Mesenteric fat pad (tissue), 1 donor: ENCODE measurements at regions not wholly inside any gene's neighbourhood (a gene's known extent, or its start where the extent isn't known, plus 50 kb on each side); places are given as distances from the start of the nearest gene placed in this dataset.
"Not testable (repeated sequence)": the region's sequence is repeated elsewhere in the genome, so short reads cannot be mapped to it uniquely, and the experiment has no call there.

Experiments
- DNase-seq: peaks from one replicate; pipeline ENCODE4 v3.0.0-alpha.2; 2020; ENCODE audit warnings: low spot score
- donor health status: DM: yes; HTN: yes; CAD: no.

DNA sequence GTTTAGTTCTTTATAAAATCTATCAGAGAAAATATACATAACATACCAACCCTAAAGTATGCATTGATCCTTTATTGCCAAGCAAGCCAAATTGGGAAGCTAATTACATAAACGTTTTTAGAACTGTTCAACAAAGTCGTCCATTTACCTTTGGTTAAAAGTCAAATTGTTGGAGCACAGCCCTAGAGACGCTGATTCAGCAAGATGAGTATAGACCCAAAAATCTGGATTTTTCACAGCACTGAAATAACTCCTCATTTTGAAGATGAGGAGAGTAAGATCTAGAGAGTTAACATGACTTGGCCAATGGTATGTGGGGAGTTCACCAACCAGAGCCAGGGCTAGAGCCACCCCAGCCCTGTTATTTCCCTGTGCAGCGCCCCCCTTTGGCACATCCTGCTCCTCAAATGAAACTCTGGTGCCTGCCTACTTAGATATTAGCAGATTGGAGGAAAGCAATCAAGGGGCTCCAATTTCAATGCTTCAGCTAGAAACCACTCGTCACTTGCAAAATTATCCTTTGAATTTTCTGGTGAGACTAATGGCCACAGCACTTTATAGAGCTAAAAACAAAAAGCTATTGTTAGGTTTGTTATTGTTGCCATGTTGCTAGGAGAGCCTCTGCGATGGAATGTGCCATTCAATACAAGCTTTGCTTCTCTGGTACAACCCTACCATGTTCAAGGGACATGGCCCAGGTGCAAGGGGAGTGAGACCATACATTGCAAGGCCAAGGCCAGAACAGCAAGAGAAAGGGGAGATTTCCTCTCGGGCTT, 132.6 kb upstream of the ZEB1 start:
- DNase-seq: no peak

DNA sequence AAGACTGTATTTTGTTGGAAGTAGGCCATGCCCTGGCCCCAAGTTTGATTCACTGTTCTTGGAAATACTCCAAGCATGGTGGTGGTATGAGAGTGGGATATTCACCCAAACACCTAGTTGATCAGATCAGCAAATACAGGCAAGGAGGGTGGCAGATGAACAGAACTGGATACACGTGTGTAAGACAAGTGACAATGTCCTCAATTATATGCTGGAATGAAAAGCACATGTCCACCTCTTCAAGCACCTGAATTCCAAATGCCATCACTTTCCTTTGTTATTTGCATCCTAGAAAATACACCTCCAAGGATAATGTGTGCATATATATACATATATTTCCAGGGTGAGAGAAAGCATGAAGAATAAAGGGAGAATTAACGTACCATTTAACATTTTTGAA, 131.8 kb upstream of the ZEB1 start:
- DNase-seq: no peak

DNA sequence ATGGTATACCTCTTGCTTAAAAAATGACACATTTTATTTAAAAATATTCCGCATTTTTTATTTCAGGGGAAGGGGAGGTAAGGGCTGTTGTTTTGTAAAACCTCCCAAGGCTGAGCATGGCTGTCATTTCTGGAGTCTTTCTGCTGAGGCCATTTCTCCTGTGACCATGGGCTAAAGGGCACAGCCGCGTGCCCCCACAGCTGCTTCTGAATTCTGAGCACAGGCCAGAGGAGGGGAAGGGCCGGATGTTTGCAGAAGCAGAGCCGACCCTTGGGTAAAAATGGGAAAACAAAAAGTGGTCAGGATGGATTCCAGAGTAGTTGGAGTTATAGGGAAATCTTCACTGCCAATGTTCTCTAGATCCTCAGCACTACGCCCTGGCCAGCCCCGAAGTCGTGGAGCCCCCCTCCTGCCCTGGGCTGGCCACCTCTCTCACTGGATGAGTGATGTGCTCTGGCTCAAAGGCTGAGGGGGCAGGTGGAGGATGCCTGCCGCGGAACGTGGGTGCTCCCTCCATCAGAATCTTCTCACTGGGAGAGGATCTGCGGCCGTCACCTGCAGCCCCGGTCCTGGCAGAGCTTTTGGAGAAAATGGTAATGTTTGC, 131.3 kb upstream of the ZEB1 start:
- no peak for DNase-seq

DNA sequence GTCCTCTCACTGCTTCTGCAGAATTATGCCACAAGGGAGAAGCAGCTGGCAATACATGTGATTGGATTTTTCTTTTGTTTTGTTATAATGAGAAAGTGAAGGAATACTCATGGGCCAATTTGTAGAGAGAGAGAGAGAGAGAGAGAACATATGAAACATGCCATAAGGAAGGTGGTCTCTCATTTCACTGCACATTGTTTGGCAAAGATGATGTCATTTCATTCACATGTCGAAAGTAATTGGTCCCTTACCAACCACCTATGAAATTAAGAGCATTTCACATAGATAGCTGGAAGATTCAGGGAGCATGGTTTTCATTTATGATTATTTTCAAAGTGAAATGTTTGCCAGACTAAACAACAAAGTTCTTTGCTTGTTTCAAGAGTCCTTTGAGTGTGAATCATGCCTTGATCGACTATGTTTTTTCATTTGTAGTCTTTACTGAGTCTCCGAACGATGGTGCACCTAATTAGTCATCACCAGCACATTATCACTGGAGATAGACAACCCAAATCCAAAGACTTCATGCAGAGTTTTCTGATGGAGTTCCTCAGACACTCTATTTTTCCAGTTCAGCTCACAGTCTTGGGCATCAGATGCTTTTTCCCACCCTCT, 130.1 kb upstream of the ZEB1 start:
- no peak for DNase-seq

DNA sequence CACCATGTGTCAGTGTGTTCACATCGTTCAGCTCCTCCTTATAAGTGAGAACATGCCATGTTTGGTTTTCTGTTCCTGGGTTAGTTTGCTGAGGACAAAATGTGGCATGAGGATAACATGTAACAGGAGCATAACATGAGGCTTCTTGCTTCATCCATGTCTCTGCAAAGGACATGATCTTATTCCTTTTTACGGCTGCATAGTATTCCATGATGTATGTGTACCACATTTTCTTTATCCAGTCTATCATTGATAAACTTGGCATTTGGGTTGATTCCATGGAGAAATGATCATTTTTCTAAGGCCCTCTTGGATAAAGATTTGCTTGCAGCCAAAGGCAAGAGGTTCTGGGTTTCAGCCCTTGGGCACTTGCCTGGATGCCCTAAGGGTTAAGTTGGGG, 128.5 kb upstream of the ZEB1 start:
- no peak for DNase-seq

DNA sequence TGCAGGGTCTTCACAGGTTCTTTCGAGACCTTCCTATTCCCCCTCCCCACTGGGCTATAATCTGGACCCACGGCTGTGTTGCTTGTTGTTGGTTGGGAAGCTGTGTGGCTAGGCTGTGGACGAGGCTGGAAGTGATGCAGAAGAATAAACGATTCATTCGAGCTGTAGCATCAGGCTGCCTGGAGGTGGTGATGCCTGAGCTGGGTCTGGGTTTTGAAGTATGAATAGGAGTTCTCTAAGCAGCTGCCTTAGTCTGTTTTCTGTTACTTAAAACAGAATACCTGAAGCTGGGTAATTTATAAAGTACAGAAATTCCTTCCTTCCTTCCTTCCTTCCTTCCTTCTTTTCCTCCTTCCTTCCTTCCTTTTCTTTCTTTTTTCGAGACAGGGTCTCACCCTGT, 126.5 kb upstream of the ZEB1 start:
- DNase-seq: no peak

DNA sequence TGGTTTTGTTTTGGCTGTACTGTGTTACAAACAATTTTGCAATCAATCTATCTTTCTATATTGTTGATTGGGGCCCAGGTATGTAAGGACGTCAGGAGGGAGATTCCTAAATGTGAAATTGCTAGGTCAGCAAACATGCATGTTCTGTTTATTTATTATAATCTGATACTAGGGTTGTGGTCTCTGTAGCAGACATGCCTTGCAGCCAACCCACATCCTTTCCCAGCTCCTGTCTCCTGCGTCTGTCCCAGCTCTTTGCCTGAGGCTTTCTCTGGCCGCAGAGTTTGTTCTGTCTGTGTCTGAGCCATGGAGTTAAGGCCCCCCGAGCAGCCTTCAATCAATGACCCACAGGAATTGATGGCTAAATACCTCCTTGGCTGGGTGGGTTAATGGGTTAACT, 124.0 kb upstream of the ZEB1 start:
- DNase-seq: no peak

DNA sequence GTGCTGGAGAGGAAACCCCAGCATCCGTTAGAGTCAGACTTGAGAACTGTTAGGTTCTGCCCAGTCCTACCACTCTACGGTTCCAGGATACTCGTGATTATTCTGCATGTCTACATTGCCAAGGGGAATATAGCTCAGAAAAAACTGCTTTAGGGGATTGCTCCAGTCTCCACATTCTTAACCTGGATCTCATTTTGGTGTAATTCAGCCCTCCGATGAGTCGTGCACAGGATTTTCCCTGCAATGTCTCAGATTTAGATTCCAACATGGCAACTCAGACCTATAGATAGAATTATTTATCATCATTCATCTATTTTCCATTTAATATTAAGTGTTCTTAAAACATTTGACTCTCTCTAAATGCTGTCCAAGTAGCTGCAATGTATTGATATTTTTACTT, 121.1 kb upstream of the ZEB1 start:
- no peak for DNase-seq

DNA sequence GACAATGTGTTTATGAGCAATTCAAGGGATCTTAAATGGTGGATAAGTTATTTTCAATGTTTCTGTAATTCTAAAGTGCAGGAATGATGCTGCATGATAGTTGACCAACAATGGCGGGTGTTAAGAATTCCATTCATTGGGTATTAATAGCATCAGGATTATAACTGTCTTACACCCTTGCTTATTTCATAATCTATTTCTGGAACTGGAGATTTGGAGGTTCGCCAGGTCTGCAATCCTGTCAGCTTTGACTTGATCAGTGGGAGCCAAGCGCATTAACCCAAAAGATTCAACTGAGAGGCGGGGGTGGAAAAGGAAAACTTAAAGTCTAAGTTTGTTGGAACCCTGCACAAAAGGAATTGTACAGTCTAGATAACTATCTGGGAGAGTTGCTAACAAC, 114.9 kb upstream of the ZEB1 start:
- DNase-seq: no peak

DNA sequence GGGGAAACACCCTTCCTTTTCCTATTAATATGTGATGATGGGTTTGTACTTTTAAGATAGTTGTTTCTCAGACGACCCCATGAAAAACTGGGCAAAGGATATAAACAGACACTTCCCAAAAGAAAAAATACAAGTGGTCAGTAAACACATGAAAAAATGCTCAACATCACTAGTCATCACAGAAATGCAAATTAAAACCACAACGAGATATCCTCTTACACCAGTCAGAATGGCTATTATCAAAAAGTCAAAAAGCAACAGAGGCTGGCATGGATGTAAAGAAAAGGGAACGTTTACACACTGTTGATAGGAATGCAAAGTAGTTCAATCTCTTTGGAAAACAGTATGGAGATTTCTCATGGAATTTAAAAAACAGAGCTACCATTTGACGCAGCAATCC, 111.4 kb upstream of the ZEB1 start:
- no peak for DNase-seq

DNA sequence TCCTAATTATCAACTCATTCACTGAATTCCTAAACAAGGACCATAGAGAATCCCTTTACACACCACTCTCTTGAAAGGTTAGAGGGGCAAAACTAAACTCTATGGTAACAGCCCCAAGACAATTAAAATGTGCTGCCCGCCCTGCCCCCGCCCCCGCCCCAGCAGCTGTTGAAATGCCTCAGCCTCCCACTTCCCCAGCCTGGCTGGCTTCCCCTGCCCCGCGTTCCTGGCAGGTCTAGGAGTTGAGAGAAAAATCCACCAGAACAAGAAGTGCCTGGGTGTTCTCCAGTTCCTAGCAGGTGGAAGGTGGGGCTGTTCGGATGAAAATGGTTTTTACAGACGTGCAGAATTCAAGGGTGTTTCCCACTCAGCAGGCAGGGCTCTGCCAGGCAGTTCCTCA, 109.5 kb upstream of the ZEB1 start:
- DNase-seq: no peak

DNA sequence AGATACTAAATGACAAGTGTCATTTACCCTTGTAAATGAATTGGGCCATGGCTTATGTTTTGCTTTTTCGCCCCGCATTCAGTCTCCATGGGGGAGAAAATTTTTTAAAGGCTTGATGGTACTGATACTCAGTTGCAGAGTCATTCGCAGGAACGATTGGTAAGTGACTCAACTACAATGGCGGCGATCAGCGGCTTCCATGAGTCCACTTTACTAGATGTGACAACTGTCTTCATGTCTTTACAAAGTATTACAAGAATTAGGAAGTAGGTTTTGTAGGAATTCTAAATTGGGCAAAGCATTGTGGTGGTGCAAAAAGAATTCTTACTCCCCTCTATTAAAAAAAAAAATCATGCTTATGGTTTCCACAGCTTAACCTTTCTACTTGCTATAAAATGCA, 108.8 kb upstream of the ZEB1 start:
- no peak for DNase-seq

DNA sequence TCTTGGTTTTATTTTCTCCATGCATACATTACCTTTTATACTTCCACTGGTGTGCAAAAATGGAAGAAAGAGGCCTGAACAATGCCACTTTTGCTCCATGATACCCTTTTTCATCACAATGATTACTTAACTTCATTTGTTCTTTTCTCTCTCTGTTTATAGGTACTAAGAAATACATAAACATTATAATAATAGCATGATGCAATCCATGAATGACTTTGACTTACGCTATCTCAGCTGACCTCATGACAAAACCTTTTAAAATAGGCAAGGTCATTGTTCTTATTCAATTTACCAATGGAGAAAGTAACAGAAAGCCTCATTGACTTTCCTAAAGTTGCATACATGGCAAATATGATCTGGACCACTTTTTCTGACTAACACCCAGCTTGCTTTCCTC, 105.1 kb upstream of the ZEB1 start:
- no peak for DNase-seq

DNA sequence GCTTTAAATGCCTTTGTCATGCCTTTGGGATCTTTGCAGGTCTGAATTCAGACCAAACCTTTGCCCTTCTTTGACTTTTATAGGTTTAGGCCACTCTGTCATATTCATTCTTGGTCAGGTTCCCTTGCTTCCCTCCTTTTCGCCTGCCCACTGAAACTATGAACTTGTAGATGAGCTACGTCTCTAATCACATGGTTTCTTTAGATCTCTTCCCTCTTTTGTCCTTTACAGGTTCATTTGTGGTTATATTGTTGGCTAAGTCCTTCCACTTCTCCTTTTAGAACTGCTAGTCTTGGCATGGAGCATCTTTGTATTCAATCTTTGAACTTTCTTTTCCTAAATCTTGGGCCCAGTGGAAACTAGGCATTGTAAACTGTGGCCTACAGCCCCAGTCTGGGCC, 104.0 kb upstream of the ZEB1 start:
- DNase-seq: no peak

DNA sequence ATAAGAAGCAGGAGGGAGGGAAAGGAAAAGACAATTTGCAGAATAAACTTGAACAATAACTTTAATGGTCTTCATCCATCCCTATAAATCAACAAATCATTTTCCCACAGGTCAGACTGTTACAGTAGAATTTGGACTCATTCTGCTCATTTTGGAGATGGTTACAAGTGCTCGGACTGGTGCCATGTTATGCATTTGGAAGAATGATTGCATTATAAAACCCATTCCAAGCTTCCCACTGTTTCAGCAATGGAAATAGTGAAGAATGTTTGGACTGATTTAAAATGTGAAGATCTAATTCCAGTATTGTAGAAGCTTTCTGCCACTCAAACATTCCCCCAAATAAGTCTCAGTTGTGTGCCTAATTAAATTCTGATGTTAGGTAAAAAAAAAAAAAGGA, 99.7 kb upstream of the ZEB1 start:
- no peak for DNase-seq

DNA sequence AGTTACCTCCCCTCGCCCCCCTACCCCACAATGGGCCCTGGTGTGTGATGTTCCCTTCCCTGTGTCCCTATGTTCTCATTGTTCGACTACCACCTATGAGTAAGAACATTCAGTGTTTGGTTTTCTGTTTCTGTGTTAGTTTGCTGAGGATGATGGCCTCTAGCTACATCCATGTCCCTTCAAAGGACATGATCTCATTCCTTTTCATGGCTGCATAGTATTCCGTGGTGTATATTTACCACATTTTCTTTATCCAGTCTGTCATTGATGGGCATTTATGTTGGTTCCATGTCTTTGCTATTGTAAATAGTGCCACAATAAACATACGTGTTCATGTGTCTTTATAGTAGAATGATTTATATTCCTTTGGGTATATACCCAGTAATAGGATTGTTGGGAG, 90.2 kb upstream of the ZEB1 start:
- DNase-seq: not testable (repeated sequence)

DNA sequence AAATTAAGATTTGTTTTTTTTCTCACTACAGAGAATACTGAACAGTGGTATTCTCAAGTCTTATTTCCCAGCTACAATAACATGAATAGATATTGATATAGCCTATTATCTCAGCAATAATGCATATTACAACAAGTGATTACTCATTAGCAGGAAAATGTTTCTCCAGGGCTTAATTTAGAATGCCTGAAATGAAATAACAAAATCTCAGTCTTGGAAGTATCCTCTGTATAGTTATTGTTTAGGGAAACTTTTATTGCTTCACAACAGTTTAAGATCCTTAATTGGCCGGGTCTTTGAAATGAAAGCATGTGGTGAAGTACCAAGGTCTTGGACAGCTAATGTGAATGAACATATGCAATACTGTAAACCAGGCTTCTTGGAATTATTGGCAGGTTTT, 79.1 kb upstream of the ZEB1 start:
- no peak for DNase-seq

DNA sequence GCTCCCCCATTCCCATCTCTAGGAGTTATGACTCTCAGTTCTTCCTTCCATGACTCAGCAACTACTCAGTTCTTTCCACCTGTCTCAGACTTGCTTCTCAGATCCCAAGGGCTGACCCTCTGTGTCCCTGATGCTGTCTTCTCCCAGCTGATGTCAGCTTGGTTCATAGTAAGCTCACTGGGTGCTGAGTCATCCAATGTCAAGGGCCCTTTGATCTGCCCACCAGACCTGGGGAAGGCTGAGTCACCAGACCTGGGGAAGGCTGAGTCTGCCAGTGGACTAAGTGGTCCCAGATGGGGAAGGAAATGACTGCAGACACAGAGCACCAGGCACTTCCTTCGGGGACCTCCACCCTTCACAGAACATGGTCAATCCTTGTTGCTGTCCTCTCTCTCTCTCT, 76.1 kb upstream of the ZEB1 start:
- no peak for DNase-seq

DNA sequence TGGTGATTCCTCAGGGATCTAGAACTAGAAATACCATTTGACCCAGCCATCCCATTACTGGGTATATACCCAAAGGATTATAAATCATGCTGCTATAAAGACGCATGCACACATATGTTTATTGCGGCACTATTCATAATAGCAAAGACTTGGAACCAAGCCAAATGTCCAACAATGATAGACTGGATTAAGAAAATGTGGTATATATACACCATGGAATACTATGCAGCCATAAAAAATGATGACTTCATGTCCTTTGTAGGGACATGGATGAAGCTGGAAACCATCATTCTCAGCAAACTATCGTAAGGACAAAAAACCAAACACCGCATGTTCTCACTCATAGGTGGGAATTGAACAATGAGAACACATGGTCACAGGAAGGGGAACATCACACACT, 67.9 kb upstream of the ZEB1 start:
- not testable (repeated sequence) for DNase-seq

DNA sequence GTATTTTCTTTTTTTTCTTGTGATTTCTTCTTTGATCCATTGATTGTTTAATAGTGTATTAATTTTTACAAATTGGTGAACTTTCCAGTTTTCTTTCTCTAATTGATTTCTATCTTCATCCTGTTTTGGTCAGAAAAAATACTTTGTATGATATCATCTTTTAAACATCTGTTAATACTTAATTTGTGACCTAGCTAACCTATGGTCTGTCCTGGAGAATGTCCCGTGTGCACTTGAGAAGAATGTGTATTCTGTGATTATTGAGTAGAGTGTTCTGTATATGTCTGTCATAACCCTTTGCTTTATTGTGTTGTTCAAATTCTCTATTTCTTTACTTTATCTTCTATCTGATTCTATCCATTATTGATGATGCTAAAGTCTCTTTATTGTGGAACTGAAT, 65.8 kb upstream of the ZEB1 start:
- no peak for DNase-seq

DNA sequence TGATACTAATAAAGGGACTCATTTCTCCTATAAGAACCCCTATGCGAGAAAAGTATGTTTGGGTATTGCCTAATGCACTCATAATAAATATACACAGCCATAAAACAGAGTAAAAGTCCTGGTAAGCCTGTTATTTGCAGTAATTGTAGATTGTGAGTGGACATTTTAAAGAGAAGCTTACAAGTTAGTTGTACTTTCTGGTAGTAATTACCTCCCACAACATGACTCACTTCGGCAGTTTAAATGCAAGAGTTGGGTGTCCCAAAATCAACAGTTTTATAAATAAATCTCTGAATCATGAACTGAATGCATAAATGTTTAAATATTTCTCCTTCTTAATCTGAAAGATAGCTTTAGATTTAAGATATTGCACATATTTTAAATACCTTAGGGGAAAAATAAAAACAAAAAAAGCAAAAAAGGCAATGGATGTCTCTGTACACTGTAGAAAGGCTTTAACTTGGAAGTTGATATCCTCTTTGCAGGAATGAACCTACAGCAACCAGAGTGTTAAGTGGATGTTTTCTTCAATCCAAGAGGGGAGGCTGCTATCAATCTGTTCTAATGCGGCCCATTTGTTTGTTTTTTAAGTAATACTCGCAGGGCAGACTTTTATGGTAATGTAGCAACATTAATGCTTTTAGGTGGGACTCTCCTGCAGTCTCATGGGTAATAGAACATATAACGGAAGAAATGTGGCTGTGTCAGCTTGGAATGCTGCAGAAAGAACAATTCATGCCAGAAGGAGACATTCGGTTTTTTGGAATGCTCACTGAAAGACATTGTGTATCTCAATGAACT, 57.3 kb upstream of the ZEB1 start:
- no peak for DNase-seq

DNA sequence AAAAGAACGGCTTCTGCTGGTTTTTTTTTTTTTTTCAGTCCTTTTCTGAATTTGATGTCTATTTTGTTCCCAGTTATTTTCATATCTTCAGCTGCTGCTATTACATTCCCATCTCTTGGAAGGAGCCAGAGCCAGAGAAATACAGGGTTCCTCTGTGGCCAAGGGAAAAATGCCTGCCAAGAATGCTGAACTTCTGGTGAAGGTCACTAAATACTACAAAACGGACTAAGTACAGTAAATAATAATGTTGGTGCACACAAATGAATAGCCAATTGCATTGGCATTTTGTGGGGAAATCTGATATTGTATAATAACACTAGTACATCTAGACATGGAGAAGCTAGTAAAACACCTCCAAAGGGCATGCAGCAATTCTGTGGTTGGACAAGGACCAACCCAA, 56.3 kb upstream of the ZEB1 start:
- no peak for DNase-seq
